ENCODE measurements at regions not wholly inside any gene's neighbourhood (a gene's known extent, or its start where the extent isn't known, plus 50 kb on each side); places are given as distances from the start of the nearest gene placed in this dataset.

DNA sequence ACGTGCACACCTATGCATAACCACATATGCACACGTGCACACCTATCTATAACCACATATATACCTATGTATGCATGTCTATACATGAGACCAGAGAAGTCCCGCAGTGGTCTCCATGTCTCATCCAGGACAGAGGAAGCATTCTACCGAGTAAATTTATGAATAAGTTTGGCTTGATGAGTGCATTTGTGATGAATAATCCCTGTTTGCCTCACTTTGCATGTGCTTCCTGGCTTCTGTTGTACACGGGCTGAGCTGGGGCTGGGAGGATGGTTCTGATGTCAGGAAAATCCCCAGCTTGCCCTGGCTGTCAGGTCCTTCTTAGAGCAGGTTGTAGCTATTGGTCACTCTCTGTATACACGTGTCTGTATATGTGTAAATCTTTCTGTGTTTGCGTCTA is 157.6 kb upstream of the RPS6KA2 start:
- no peak for TF ChIP-seq POLR2AphosphoS5 (IDR thresholded peaks at IDR 0.05)
- TF ChIP-seq, protein P1, sequence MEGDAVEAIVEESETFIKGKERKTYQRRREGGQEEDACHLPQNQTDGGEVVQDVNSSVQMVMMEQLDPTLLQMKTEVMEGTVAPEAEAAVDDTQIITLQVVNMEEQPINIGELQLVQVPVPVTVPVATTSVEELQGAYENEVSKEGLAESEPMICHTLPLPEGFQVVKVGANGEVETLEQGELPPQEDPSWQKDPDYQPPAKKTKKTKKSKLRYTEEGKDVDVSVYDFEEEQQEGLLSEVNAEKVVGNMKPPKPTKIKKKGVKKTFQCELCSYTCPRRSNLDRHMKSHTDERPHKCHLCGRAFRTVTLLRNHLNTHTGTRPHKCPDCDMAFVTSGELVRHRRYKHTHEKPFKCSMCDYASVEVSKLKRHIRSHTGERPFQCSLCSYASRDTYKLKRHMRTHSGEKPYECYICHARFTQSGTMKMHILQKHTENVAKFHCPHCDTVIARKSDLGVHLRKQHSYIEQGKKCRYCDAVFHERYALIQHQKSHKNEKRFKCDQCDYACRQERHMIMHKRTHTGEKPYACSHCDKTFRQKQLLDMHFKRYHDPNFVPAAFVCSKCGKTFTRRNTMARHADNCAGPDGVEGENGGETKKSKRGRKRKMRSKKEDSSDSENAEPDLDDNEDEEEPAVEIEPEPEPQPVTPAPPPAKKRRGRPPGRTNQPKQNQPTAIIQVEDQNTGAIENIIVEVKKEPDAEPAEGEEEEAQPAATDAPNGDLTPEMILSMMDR (IDR thresholded peaks at IDR 0.05): no peak
- TF ChIP-seq POLR2A (IDR thresholded peaks at IDR 0.05): no peak
- TF ChIP-seq EP300 (IDR thresholded peaks at IDR 0.05): no peak
- WGBS: 72% methylated on average over 5 of the region's 7 CpGs

DNA sequence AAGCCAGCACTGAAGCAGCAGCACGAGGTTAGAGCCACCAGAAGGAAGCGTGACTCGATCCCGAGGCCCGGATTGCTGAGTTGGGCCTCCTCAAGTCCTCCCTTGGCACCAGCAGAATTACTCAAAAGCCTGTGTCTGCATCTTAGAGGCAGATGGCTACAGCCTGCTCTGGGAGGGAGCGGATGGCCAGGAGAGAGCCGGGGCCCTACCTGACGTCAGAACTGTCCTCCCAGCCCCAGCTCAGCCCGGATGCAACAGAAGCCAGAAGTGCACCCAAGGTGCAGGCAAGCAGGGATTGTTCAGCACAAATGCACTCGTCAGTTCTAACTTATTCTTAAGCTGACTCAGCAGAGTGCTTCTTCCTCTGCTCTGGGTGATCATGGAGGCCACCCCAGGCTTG is 155.5 kb upstream of the RPS6KA2 start:
- H3K27ac ChIP-seq: no peak overlapping the region
- no peaks in the 10 kb centered on the region for H3K36me3 ChIP-seq
- no peak for DNase-seq (ENCODE audit: low spot score in 2 of 2)
- H3K27me3 ChIP-seq: no peaks in the 10 kb centered on the region
- WGBS: 84% methylated on average over 7 of the region's 10 CpGs
- no peaks in the 10 kb centered on the region for H3K9me3 ChIP-seq
- H3K4me3 ChIP-seq: no peak overlapping the region
- TF ChIP-seq EP300 (IDR thresholded peaks at IDR 0.05) (no peak), POLR2A (IDR thresholded peaks at IDR 0.05) (no peak), POLR2AphosphoS5 (IDR thresholded peaks at IDR 0.05) (no peak)
- TF ChIP-seq, protein P1 (IDR thresholded peaks at IDR 0.05): no peak
- H3K4me1 ChIP-seq: no peaks in the 10 kb centered on the region

More for the DNA sequence above, 157.6 kb upstream of the RPS6KA2 start:
- H3K27me3 ChIP-seq: no peaks in the 10 kb centered on the region
- H3K27ac ChIP-seq: no peak overlapping the region
- no peaks in the 10 kb centered on the region for H3K9me3 ChIP-seq
- H3K4me3 ChIP-seq: no peak overlapping the region
- H3K36me3 ChIP-seq: no peaks in the 10 kb centered on the region
- H3K4me1 ChIP-seq: no peaks in the 10 kb centered on the region
- no peak for DNase-seq (ENCODE audit: low spot score in 2 of 2)

DNA sequence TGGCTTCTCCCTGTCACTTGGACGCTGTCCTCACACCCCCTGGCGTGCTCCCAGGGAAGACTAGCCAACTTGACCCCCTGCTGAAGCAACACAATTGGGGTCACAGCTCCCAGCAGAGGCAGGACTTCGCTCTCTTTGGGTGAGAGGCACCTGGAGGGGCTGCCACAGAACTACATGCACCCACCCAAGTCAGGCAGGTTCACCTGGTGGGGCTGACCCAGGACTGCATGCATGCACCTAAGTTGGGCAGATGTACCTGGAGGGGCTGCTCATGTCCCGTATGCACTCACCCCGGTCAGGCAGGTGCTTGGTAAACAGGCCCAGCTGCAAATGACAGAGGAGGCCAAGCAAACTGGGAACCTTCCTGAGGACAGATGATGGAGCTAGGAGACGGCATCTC is 154.3 kb upstream of the RPS6KA2 start:
- Histone ChIP-seq H3K9me3 (no peaks in the 10 kb centered on the region), H3K4me3 (no peak overlapping the region), H3K4me1 (no peaks in the 10 kb centered on the region), H3K27ac (no peak overlapping the region), H3K36me3 (no peaks in the 10 kb centered on the region), H3K27me3 (no peaks in the 10 kb centered on the region)
- 92% methylated on average over 6 of the region's 6 CpGs for WGBS
- DNase-seq (ENCODE audit: low spot score in 2 of 2): no peak
- TF ChIP-seq POLR2A (IDR thresholded peaks at IDR 0.05) (no peak), EP300 (IDR thresholded peaks at IDR 0.05) (no peak), POLR2AphosphoS5 (IDR thresholded peaks at IDR 0.05) (no peak)
- TF ChIP-seq, protein P1 (IDR thresholded peaks at IDR 0.05): no peak

DNA sequence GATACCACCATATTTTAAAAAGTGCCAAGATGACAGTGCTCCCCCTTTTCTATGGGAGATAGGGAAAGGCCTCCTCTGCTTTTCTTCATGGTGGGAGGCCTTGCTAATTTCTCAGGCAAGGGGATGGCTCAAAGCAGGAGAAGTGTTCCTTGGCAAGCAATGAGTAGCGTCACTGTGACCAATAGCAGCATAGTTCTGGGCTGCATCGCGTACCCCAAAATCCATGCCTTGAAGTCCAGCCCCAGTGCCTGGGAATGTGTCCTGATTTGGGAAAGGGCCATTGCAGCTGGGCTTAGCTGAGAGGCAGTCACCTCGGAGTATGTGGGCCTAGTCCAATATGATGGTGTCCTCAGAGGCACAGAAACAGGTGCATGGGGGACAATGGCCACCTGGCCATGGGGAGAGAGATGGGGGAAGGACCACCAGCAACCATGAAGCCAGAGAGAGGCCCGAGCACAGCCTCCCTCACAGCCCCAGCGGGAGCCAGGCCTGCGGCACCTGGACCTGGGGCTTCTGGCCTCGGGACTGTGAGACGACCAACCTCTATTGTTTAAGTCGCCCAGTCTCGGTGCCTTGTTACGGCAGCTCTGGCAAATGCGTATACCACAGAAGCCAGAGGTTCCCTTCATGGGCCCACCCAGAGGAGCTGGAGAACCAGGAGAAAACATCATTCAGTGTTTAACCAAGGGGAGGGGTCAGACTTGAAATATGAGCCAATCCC is 153.1 kb upstream of the RPS6KA2 start:
- no peaks in the 10 kb centered on the region for H3K36me3 ChIP-seq
- no peak overlapping the region for H3K27ac ChIP-seq
- WGBS: 90% methylated on average over 11 of the region's 13 CpGs
- H3K9me3 ChIP-seq: no peaks in the 10 kb centered on the region
- no peak overlapping the region for H3K4me3 ChIP-seq
- H3K27me3 ChIP-seq: no peaks in the 10 kb centered on the region
- H3K4me1 ChIP-seq: no peaks in the 10 kb centered on the region
- TF ChIP-seq, protein P1 (IDR thresholded peaks at IDR 0.05): no peak
- TF ChIP-seq EP300 (IDR thresholded peaks at IDR 0.05) (no peak), POLR2A (IDR thresholded peaks at IDR 0.05) (no peak), POLR2AphosphoS5 (IDR thresholded peaks at IDR 0.05) (no peak)
- DNase-seq (ENCODE audit: low spot score in 2 of 2): no peak

DNA sequence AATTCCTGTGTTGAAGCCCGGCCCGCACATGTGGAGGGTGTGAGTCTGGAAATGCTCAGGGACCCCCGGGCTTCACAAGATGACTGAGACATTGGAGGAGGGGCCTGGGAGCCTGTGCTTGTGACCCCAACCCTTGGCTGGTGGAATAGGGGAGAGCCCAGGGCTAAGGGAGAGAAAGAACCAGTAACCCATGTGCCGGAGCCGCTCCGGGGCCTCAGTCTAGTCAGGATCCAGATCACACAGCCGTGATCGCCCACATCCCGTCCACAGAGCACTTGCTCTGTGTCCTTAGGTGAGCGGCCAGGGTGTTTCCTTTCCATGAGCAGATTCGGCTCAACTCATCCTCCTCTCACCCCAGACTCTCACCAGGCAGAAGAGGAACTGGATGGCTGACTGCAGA is 152.3 kb upstream of the RPS6KA2 start:
- Histone ChIP-seq H3K36me3 (no peaks in the 10 kb centered on the region), H3K9me3 (no peaks in the 10 kb centered on the region), H3K4me3 (no peak overlapping the region), H3K27me3 (no peaks in the 10 kb centered on the region), H3K27ac (no peak overlapping the region), H3K4me1 (no peaks in the 10 kb centered on the region)
- TF ChIP-seq POLR2A (IDR thresholded peaks at IDR 0.05) (no peak), EP300 (IDR thresholded peaks at IDR 0.05) (no peak), POLR2AphosphoS5 (IDR thresholded peaks at IDR 0.05) (no peak)
- TF ChIP-seq, protein P1 (IDR thresholded peaks at IDR 0.05): no peak
- WGBS: 76% methylated on average over 7 of the region's 11 CpGs
- no peak for DNase-seq (ENCODE audit: low spot score in 2 of 2)
